B cell (primary cell): ENCODE measurements at regions not wholly inside any gene's neighbourhood (a gene's known extent, or its start where the extent isn't known, plus 50 kb on each side); places are given as distances from the start of the nearest gene placed in this dataset.

Experiments used
- ATAC-seq: fragments of 200-7000 bp; cut with Tn5 transposase; one replicate; pipeline ENCODE4 v1.10.0; 2021; ENCODE audit warnings: low read depth, mild to moderate bottlenecking, moderate number of reproducible peaks, moderate library complexity
- CTCF ChIA-PET: fragments of 350-600 bp; sonication (Branson Sonifier 250); formaldehyde crosslinking; loops from one replicate; lab custom pipeline; 2021; ENCODE audit warnings: antibody characterized with exemption, inconsistent platforms; lab: Charles Lee
- POLR2A ChIA-PET: fragments of 350-600 bp; sonication (Branson Sonifier 250); formaldehyde crosslinking; loops from one replicate; lab custom pipeline; 2021; ENCODE audit warnings: antibody characterized with exemption; lab: Charles Lee
- DNase-seq: peaks from one replicate; pipeline ENCODE4 v3.0.0; 2013
- H2AFZ ChIP-seq: 2 replicates; pipeline ENCODE4 v1.6.1; 2012; ENCODE audit warnings: mild to moderate bottlenecking, low read depth, low read length; ENCODE audit not compliant: insufficient read depth, poor library complexity, severe bottlenecking
- H3K27ac ChIP-seq, 2 donors: 1 replicate in 1 of 2; 2 replicates in 1 of 2; pipeline ENCODE4 v1.5.1; 2012 to 2013; ENCODE audit warnings: low read length in 2 of 2, mild to moderate bottlenecking in 2 of 2, moderate library complexity in 1 of 2
- H3K27me3 ChIP-seq, 4 experiments: fragments of 200-600 bp in 1 of 4; sonication (generic) in 1 of 4; replicated peaks in 1 of 4; 1 replicate in 2 of 4; 2 replicates in 2 of 4; pipeline versions ENCODE4 v1.6.1 to v1.7.0; 2013 to 2016; ENCODE audit warnings: low read length in 3 of 4, mild to moderate bottlenecking in 2 of 4, mixed read lengths in 1 of 4, moderate library complexity in 1 of 4; ENCODE audit not compliant: insufficient read depth in 4 of 4, control insufficient read depth in 3 of 4; ENCODE audit errors: control extremely low read depth in 1 of 4
- H3K36me3 ChIP-seq, 2 experiments: replicated peaks in 1 of 2; 1 replicate in 1 of 2; 2 replicates in 1 of 2; pipeline versions ENCODE4 v1.6.1 to v1.7.1; 2013; ENCODE audit warnings: low read length in 1 of 2; ENCODE audit not compliant: insufficient read depth in 2 of 2, control insufficient read depth in 1 of 2; ENCODE audit errors: control extremely low read depth in 1 of 2, extremely low read depth in 1 of 2
- H3K4me1 ChIP-seq, 2 donors: fragments of 200-600 bp in 1 of 2; sonication (generic) in 1 of 2; 1 replicate in 1 of 2; 2 replicates in 1 of 2; pipeline versions ENCODE4 v1.5.1 to v1.6.1; 2013 to 2017; ENCODE audit warnings: low read length in 2 of 2; ENCODE audit not compliant: control insufficient read depth in 2 of 2, insufficient read depth in 2 of 2
- H3K4me2 ChIP-seq: replicated peaks from 2 replicates; pipeline ENCODE3; 2012; ENCODE audit warnings: mild to moderate bottlenecking, low read depth, low read length; ENCODE audit not compliant: poor library complexity, severe bottlenecking
- H3K4me3 ChIP-seq, 5 experiments: fragments of 200-600 bp in 1 of 5; sonication (generic) in 1 of 5; 1 replicate in 3 of 5; 2 replicates in 2 of 5; pipeline versions ENCODE4 v1.5.1 to v1.7.0; 2011 to 2016; ENCODE audit warnings: low read length in 4 of 5, mild to moderate bottlenecking in 4 of 5, low read depth in 2 of 5, control low read depth in 1 of 5, moderate library complexity in 1 of 5; ENCODE audit not compliant: insufficient read depth in 1 of 5; ENCODE audit errors: control extremely low read depth in 1 of 5, extremely low read depth in 1 of 5
- H3K79me2 ChIP-seq: fragments of 200-600 bp; sonication (generic); one replicate; pipeline ENCODE4 v1.6.0; 2016; ENCODE audit warnings: low read length; ENCODE audit not compliant: control insufficient read depth, insufficient read depth
- H3K9ac ChIP-seq: fragments of 200-600 bp; sonication (generic); 2 replicates; pipeline ENCODE4 v1.6.1; 2017; ENCODE audit warnings: mild to moderate bottlenecking, low read length, moderate library complexity
- H3K9me3 ChIP-seq, 3 donors: one replicate each; pipeline versions ENCODE4 v1.6.1 to v1.7.1; 2013; ENCODE audit warnings: low read length in 2 of 3; ENCODE audit not compliant: control insufficient read depth in 2 of 3, insufficient read depth in 1 of 3; ENCODE audit errors: control extremely low read depth in 1 of 3
- H4K20me1 ChIP-seq: 2 replicates; pipeline ENCODE4 v1.6.0; 2012; ENCODE audit warnings: mild to moderate bottlenecking, low read length; ENCODE audit not compliant: insufficient read depth, control insufficient read depth, poor library complexity, severe bottlenecking
- H3K27ac Mint-ChIP-seq: one replicate; pipeline ENCODE4 v1.8.0; 2021; ENCODE audit warnings: mixed read lengths
- H3K27me3 Mint-ChIP-seq: one replicate; pipeline ENCODE4 v1.8.0; 2021; ENCODE audit warnings: mixed read lengths
- H3K4me1 Mint-ChIP-seq: one replicate; pipeline ENCODE4 v1.8.0; 2021; ENCODE audit warnings: mixed read lengths
- H3K4me3 Mint-ChIP-seq: one replicate; pipeline ENCODE4 v1.8.0; 2021; ENCODE audit warnings: mixed read lengths
- H3K9me3 Mint-ChIP-seq: one replicate; pipeline ENCODE4 v1.8.0; 2022; ENCODE audit warnings: mixed read lengths; ENCODE audit not compliant: insufficient read depth
- EZH2 ChIP-seq: IDR thresholded peaks from 2 replicates; pipeline ENCODE4 v1.6.1; 2012; ENCODE audit warnings: borderline replicate concordance, low read depth, mild to moderate bottlenecking, moderate library complexity, low read length; ENCODE audit not compliant: insufficient read depth, poor library complexity, severe bottlenecking
- WGBS: methylation state at CpG from one replicate; pipeline ENCODE4 v1.1.5; 2013; ENCODE audit warnings: missing lambda C conversion rate; ENCODE audit not compliant: insufficient coverage; 5-methylcytosine and 5-hydroxymethylcytosine counted together
- intact Hi-C: fragments of 100-400 bp; cut with micrococcal nuclease; formaldehyde crosslinking; loops from one replicate; pipeline ENCODE4 v1.10.0; 2022
- TF ChIP-seq, protein P1 (sequence below): fragments of 200-600 bp; IDR thresholded peaks from one replicate; pipeline ENCODE4 v1.8.0; 2022; ENCODE audit warnings: antibody characterized with exemption, mild to moderate bottlenecking

DNA sequence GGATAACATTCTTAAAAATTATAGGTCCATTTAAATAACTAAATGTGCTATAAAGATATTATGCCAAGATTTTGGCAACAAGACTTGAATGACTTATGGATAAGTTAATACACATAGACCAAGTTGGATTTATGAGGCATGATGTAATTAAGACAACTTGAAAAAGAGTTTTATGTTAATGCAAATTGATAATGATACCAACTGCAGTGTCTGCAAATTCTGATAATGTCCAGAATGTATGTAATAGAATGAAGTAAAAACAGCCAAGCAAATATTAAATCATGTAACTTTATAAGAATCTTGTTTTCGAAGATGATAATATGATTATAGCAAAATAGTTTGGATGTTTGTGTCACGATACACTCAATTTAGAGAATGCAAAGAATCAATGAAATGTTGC lies 868.3 kb downstream of the DNAJB9 start:
- DNase-seq (no peak), ATAC-seq (no peak)
- intact Hi-C loops: no loop called here
- Histone ChIP-seq H3K27me3 (no peaks in the 10 kb centered on the region), H3K36me3 (no peaks in the 10 kb centered on the region), H3K79me2 (no peaks in the 10 kb centered on the region), H3K9ac (no peak overlapping the region), H3K9me3 (no peaks in the 10 kb centered on the region), H3K4me3 (no peak overlapping the region), H4K20me1 (no peaks in the 10 kb centered on the region), H2AFZ (no peak overlapping the region), H3K27ac (no peak overlapping the region), H3K4me2 (no peak overlapping the region), H3K4me1 (no peaks in the 10 kb centered on the region)
- H3K4me3 Mint-ChIP-seq: no peak overlapping the region
- no peaks in the 10 kb centered on the region for H3K4me1 Mint-ChIP-seq
- POLR2A ChIA-PET: no interaction called here
- TF ChIP-seq EZH2: no peak
- TF ChIP-seq, protein P1, sequence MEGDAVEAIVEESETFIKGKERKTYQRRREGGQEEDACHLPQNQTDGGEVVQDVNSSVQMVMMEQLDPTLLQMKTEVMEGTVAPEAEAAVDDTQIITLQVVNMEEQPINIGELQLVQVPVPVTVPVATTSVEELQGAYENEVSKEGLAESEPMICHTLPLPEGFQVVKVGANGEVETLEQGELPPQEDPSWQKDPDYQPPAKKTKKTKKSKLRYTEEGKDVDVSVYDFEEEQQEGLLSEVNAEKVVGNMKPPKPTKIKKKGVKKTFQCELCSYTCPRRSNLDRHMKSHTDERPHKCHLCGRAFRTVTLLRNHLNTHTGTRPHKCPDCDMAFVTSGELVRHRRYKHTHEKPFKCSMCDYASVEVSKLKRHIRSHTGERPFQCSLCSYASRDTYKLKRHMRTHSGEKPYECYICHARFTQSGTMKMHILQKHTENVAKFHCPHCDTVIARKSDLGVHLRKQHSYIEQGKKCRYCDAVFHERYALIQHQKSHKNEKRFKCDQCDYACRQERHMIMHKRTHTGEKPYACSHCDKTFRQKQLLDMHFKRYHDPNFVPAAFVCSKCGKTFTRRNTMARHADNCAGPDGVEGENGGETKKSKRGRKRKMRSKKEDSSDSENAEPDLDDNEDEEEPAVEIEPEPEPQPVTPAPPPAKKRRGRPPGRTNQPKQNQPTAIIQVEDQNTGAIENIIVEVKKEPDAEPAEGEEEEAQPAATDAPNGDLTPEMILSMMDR: no peak
- no CpG with 5 or more reads among the region's 2 CpGs for WGBS
- CTCF ChIA-PET: no interaction called here
- no peaks in the 10 kb centered on the region for H3K27me3 Mint-ChIP-seq
- no peak overlapping the region for H3K27ac Mint-ChIP-seq
- no peaks in the 10 kb centered on the region for H3K9me3 Mint-ChIP-seq

DNA sequence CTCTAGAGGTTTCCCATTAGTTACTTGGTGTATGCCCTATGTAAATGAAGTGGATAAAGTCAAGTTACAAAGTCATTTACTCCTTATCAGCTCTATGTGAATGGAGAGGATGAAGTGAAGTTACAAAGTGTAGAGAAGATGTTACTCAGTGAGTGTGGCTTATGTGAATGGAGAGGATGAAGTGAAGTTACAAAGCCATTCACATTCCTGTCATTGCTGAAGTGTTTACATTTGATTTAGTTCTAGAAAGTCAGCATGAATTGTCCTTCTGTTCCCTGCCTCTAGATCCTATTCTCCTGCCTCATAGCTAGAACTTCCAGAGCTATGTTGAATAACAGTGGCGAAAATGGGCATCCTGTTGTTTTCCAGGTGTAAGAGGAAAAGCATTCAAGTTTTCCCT lies 880.1 kb downstream of the DNAJB9 start:
- no peak overlapping the region for H2AFZ ChIP-seq
- no peak overlapping the region for H3K27ac ChIP-seq
- H3K27ac Mint-ChIP-seq: no peak overlapping the region
- H3K4me3 Mint-ChIP-seq: no peak overlapping the region
- H3K79me2 ChIP-seq: no peaks in the 10 kb centered on the region
- H3K4me1 ChIP-seq: no peaks in the 10 kb centered on the region
- H3K9me3 ChIP-seq: peaks cover 0 to under 1% (median 0%) of the 10 kb centered on the region in 3 donors
- ChIA-PET CTCF (no interaction called here), POLR2A (no interaction called here)
- no peaks in the 10 kb centered on the region for H3K27me3 Mint-ChIP-seq
- ATAC-seq (no peak), DNase-seq (no peak)
- no peak overlapping the region for H3K4me3 ChIP-seq
- WGBS: no CpG with 5 or more reads among the region's 1 CpG
- no peaks in the 10 kb centered on the region for H3K36me3 ChIP-seq
- H3K4me2 ChIP-seq: no peak overlapping the region
- H4K20me1 ChIP-seq: no peaks in the 10 kb centered on the region
- peaks cover 7% of the 10 kb centered on the region for H3K9me3 Mint-ChIP-seq
- H3K9ac ChIP-seq: no peak overlapping the region
- H3K4me1 Mint-ChIP-seq: no peaks in the 10 kb centered on the region
- intact Hi-C loops: no loop called here
- TF ChIP-seq EZH2: no peak
- TF ChIP-seq, protein P1: no peak
- H3K27me3 ChIP-seq: no peaks in the 10 kb centered on the region
